ENCODE measurements at regions not wholly inside any gene's neighbourhood (a gene's known extent, or its start where the extent isn't known, plus 50 kb on each side); places are given as distances from the start of the nearest gene placed in this dataset.
"Not testable (repeated sequence)": the region's sequence is repeated elsewhere in the genome, so short reads cannot be mapped to it uniquely, and the experiment has no call there.

- DNase-seq (ENCODE audit: low read depth, low spot score) = not testable (repeated sequence)
Observed at GRCh38 chr6:167690167-167690922, 136.4 kb upstream of the AFDN start.

GRCh38 chr6:167690931-167691330, 135.8 kb upstream of the AFDN start:
- DNase-seq (ENCODE audit: low read depth, low spot score) = no peak

- no peak for DNase-seq (ENCODE audit: low read depth, low spot score)
Observed at GRCh38 chr6:167691533-167692312, 135.0 kb upstream of the AFDN start.

GRCh38 chr6:167693478-167693877, 133.2 kb upstream of the AFDN start:
- DNase-seq (ENCODE audit: low read depth, low spot score) = not testable (repeated sequence)

GRCh38 chr6:167695831-167696230, 130.9 kb upstream of the AFDN start:
- no peak for DNase-seq (ENCODE audit: low read depth, low spot score)

- DNase-seq (ENCODE audit: low read depth, low spot score) = no peak
Observed at GRCh38 chr6:167696296-167696695, 130.4 kb upstream of the AFDN start.

GRCh38 chr6:167697316-167697715, 129.4 kb upstream of the AFDN start:
- DNase-seq (ENCODE audit: low read depth, low spot score) = no peak

- no peak for DNase-seq (ENCODE audit: low read depth, low spot score)
Observed at GRCh38 chr6:167698540-167698939, 128.2 kb upstream of the AFDN start.

GRCh38 chr6:167699141-167699931, 127.4 kb upstream of the AFDN start:
- peak; percentile 27 for DNase-seq (ENCODE audit: low read depth, low spot score)

- no peak for DNase-seq (ENCODE audit: low read depth, low spot score)
Observed at GRCh38 chr6:167700199-167700598, 126.5 kb upstream of the AFDN start.

GRCh38 chr6:167701010-167701409, 125.7 kb upstream of the AFDN start:
- DNase-seq (ENCODE audit: low read depth, low spot score) = no peak

GRCh38 chr6:167702241-167702827, 124.4 kb upstream of the AFDN start:
- DNase-seq (ENCODE audit: low read depth, low spot score) = no peak

- DNase-seq (ENCODE audit: low read depth, low spot score) = no peak
Observed at GRCh38 chr6:167703347-167703746, 123.4 kb upstream of the AFDN start.

- DNase-seq (ENCODE audit: low read depth, low spot score) = no peak
Observed at GRCh38 chr6:167703781-167704180, 122.9 kb upstream of the AFDN start.

GRCh38 chr6:167704396-167704901, 122.3 kb upstream of the AFDN start:
- no peak for DNase-seq (ENCODE audit: low read depth, low spot score)

GRCh38 chr6:167705211-167705750, 121.4 kb upstream of the AFDN start:
- no peak for DNase-seq (ENCODE audit: low read depth, low spot score)

- DNase-seq (ENCODE audit: low read depth, low spot score) = peak; percentile 37
Observed at GRCh38 chr6:167706313-167707109, 120.2 kb upstream of the AFDN start.

- no peak for DNase-seq (ENCODE audit: low read depth, low spot score)
Observed at GRCh38 chr6:167707686-167708500, 118.8 kb upstream of the AFDN start.

- no peak for DNase-seq (ENCODE audit: low read depth, low spot score)
Observed at GRCh38 chr6:167708501-167709094, 118.1 kb upstream of the AFDN start.
